ENCODE measurements at regions not wholly inside any gene's neighbourhood (a gene's known extent, or its start where the extent isn't known, plus 50 kb on each side); places are given as distances from the start of the nearest gene placed in this dataset.

DNA sequence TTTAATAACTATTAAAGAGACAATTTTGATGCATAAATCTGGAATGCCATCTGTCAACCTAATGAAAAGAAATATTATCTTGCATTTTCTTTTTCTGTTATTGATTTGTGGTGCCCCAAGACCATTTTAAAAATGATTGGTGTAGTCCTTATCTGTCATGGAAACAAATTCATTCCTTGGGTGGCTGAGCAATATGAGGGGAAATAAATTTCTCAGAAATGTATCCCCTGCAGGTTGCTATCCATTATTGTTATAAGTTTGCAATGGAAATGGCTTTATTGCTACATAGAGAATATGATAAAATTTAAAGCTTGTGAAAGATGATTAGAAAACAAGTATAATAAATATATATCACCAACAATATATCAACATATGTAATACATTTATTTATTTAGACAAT, 607.0 kb downstream of the DNAJB9 start:
- no peak for DNase-seq

DNA sequence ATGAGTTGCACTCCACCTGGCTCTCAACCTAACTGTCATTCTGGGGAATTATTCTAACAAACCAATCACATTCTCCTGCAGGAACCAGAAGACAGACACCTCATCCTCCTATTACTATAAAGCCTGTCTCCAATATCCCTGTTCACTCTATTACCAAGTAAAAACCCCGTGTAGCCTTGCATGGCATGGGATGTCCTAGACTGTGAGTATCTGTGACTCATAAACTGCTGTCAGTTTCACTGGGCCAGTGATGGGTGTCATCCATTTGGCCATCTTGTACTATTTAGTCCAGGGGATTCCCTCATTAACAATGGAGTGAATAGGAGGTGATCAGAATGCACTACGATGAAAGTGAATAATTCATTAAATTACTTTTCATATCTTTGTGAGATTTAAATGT, 608.7 kb downstream of the DNAJB9 start:
- DNase-seq: no peak

DNA sequence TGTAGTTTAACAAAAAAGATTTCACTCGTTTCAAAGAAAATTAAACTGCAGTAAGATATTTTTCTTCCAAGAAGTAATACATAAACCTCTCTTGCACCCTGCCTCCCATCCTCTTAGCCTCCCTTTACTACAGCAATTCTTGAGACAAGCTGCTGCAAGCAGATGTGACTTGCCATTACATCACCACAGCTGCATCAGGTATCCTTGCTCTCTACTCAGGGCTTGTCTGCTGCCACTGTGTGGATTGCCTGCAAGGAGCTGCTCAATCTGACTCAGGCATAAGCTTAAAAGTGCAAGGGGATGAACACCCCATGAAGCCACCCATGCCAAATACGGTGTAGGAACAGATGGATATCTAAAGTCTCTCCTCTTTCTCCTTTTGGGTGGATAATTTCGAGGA, 609.9 kb downstream of the DNAJB9 start:
- no peak for DNase-seq

DNA sequence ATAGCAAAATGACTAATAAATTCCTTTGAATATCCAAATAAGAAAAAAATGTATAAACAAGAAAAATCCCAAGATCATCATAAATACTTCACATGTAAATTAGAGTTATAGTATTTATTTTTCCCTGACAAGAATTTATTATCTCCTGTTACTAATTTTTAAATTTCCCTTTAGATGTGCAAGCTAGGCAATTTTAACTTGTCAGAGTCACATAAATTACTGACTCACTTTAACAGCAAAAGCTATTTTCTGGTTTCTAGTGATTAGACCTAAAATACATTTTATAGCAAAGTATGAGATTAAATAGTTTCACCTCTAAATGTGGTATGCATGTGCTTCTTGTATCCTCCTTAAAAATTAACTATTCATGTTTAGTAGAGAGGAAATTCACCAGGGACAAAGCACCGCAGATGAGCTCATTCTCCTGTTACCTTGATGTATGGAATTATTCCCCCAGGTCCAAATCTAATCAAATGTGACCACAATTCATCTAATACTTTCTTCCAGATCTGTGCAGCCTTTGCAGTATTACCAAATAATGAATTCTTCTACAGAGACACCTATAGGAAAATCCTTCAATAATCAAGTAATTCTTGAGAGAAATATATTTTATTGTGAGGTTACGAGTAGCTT, 621.2 kb downstream of the DNAJB9 start:
- DNase-seq: no peak

DNA sequence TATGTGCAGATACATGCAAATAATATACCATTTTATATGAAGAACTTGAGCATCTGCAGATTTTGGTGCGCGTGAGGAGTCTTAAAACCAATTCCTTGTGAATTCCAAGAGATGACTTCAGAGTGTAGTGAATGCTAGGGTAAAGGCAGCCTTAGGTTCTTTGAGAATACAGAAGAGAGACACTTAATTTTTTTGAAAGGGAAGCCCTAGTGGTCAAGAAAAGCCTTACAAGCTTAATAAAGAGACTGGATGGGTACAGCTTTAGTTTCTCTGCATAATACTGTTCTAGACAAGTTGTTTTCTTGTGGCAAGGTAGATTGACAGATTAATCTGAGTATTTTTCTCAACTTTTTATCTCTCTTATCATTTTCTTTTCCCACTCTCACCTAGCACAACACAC, 636.5 kb downstream of the DNAJB9 start:
- DNase-seq: no peak

DNA sequence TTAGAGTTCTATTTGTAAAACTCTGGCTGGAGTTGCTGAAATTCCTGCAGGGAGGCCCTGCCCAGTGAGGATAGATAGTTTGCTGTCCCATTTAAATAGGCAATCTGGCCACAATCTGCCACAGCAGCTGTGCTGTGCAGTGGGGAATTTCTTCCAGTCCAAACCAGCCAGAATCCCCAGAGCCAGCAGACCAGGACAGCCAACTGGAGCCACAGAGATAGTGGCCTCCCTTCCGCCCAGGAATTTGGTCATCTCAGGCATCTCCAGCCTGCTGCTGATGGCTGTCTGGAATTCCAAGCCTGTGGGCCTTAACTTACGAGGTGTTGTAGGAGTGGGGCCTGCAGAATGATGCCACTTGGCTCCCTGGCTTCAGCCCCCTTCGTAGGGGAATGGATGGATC, 643.4 kb downstream of the DNAJB9 start:
- DNase-seq: no peak

DNA sequence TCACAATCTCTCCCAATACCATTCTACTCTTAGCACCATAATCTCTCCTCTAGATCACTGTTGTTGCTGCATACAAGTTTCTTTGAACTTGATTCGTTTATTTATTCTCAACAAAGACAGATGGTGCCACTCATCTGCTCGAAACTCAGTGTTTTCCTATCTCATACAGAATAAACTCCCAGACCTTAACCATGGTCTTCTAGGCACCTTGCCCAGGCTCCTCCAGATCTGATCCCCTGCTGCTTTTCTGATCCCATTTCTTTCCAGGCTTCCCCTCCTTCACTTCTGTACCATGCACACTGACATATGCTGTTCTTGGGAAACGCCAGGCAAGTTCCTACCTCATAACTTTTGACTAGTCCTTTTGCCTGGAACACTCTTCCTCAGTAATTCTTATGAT, 645.7 kb downstream of the DNAJB9 start:
- no peak for DNase-seq

DNA sequence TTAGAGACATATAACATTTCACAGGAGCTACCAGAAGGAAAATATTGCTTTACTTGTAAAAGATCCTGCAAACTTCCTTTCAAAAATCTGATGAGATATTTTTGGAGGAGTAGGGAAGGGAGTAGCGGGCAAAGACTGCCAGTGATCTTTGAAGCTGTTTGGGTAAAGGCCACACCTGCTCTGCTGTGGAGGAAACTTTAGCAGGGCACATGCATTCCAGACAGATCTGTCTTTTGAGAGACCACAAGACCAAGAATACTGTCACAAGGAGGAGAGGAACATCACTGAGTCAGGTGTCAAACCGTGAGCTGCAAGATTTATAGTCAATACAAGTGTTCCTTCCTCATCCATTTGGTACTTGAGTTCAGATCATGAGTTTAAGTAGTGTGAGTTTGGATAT, 654.4 kb downstream of the DNAJB9 start:
- no peak for DNase-seq

DNA sequence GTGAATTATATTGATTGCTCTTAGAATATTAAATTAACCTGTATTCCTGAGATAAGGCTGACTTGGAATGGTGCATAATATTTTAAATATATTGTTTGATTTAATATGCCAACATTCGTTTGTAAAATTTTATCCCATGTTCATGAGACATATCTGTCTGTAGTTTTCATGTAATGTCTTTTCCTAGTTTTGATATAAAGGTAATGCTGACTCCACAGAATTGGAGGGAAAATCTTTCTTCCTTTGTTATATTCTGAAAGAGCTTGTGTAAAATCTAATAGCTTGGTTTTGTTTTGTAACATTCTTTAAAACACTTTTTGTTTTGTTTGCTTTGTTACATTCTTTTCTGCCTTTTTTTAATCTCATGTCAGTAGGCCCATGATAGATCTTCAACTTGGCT, 657.0 kb downstream of the DNAJB9 start:
- DNase-seq: no peak

DNA sequence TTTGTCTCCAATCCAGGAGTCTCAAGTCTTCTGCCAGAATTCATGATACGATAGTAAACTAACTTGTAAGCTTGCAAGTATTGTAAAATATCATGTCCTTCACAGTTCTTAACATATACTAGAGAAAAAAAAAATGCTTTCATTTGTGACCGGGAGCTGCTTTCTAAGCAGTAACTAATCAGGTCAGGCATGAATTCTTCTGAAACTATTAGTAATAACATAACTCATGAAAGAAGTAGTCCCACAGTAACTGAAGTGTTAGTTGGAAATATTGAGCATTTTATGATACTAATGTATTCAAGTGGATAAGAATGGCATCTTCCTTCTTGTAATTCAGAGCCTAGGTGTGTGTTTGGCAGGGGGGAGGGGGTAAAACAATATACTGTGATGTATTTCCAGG, 665.6 kb downstream of the DNAJB9 start:
- no peak for DNase-seq

DNA sequence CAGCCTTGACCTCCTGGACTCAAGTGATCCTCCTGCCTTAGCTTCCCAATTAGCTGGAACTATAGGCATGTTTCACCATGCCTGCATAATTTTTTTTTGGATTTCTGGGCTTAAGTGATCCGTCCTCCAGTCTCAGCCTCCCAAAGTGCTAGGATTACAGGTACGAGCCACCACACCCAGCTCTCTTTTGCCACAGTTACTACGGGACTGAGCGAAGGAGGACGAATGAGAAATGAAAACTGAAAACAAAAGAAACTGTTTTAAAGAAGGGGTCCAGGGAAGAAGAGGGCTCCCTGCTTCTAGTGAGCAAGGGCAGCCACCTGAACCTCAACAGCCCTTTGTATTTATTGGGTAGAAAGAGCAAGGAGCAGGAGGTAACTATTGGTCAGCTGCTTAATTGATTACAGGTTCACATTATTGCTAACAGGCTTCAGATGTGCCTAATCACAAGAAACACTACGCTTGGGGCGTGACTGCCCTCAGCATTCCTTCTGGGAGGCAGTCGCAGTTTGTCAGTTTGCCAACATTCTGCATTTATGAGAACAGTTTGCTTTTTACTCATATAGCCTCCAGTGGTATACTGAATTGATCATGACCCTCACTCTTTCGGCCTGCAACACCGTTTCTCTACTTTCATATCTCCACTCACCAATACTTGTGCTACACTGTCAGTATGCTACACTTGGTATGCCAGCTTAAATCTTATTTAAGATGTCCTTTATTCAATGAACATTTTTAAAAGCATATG, 676.8 kb downstream of the DNAJB9 start:
- DNase-seq: no peak

DNA sequence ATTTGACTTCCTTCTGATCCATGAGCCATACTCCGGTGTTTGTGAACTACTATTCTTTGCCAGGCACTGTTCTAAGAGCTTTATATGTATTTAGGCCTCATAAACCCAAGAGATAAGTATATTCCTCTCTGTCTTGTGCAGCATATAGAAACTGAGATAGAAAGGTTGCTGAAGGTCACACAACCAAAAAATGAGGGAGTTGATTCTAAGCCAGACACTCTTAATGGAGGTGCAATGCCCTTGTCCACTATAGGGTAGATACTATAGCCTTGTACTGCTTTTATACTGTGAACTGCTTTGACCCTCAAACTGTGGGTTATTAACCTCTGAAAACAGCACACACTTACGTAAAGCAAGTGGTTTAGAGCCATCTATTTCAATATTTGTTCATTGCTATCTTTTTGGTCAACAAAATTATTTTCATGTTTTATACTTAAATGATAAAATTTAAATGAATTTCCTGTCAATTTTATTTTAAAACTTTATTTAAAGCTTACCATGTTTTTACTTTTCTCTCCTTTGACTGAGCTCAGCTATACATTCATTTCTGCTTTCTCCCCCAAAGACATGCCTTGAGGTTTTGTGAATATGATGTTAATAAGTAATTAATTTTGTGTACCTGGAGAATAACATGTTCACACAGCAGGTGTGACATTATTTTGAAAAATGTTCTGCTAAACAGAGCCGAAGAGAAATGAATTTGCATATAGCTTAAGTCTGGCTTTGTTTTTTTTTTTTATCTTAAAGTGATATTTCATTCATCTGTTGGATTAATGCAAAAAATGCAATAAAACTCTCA, 687.3 kb downstream of the DNAJB9 start:
- DNase-seq: no peak

DNA sequence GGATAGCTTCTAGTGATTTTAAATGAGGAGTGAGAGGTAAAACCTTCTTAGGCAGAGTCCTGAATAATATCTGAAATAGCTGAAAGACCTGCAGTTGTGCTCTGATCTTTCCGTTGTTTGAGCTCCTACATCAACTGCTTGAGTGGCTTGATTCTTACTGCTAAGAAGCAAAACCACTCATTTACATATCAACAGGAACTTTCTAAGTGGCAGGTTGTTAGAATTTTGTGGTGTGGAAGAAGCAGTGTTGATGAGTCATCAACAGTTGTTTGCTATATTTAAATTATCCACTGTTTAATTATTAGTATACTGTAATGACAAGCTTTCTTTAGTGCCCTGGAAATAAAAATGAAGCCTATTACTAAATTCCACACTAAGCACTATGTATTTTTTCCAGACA, 689.5 kb downstream of the DNAJB9 start:
- no peak for DNase-seq

DNA sequence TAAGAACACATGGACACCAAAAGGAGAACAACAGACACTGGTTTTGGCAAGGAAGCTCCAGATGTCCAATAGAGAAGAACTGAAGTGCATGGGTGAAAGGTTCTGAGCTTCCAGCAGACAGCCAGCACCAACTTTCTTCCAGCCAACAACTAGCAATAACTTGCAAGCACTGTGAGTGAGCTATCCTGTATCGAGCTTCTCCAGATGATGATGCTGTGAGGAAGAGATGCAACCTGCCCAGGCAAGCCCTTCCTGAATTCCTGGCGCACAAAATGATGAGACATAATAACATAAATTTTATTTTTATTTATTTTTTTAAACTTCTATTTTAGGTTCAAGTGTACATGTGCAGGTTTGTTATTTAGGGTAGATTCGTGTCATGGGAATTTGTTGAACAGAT, 692.1 kb downstream of the DNAJB9 start:
- no peak for DNase-seq

DNA sequence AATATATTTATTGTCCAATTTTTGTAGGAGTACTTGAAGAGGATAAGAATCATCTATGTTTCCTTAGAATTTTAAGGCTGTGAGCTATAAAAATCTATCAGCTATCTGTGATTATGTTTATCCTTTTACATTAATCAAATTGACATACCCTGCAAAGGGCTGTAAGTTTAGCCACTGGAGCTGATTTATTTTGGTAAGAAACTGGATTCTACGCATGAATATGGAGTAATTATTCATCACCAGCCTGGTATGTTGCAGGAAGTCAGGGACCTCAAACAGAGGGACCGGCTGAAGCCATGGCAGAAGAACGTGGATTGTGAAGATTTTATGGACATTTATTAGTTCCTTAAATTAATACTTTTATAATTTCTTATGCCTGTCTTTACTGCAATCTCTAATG, 696.9 kb downstream of the DNAJB9 start:
- DNase-seq: no peak

DNA sequence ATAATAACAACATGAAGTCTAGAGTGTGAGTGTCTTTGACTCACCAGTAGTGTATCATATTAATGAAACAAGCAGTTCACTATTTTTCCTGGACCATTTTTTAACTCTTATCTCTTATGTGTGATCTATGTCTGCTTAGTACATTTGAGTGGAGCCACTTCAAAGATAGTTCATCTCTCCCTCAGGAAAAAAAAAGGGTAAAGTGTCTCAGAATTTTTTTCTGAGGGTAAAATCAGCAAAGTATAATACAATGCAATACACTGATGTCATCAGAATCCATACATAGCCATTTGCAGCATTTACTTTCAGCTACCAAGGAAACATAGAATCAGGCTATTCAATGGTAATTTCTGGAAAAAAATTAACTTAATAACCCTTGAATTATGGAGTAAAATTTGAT, 706.7 kb downstream of the DNAJB9 start:
- no peak for DNase-seq

DNA sequence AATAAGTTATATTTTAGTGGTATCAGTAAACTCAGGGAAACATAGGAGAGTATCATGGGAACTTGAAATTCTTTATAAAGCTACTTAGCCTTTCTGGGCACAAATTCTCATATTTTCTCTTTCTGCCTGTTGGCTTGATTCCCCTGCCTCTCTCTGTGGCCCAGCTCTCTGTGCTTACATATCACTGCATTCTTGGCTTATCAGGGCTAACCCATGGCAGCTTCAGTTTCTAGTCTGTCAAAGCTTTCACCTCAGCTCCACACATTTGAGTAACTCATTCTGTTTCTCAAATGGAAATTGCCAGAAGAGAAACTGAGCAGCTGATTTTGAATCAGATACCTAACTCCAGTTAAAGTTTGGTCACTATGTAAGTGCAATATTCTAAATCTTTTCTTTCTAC, 713.1 kb downstream of the DNAJB9 start:
- no peak for DNase-seq

DNA sequence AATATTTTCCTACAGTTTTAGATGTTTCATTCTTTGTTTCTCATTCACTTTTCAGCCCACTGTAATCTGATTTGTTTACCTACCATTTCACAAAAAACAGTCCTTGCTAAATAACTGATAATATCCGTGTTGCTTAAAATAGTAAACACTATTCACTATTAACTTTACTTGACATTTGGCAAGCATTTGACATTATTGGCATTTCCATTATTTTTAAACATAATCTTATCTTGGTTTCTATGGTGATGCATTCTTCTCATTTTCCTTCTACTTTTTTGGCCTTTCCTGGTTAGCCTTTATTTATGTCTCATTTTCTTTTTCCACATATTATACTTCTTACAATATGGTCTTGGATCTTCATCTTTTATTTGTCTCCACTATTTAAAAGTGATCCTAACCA, 715.3 kb downstream of the DNAJB9 start:
- DNase-seq: no peak

DNA sequence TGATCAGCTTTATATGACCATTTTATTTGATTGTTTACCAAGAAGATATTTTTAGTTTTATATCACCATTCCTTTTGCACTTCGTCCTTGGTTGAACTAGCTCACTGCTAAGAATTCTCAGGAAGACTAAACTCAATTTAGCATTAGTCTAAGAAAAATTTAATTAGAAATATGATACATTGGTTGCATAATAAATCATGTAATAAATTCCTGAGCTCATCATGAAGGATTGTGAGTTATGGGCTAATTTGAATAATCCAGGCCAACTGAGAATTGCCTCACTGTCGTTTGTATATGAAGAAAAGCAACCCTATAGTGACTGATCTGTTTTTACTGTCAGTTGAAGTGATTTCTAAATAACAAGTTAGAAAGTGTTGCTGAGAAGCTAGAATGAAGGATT, 725.5 kb downstream of the DNAJB9 start:
- no peak for DNase-seq

DNA sequence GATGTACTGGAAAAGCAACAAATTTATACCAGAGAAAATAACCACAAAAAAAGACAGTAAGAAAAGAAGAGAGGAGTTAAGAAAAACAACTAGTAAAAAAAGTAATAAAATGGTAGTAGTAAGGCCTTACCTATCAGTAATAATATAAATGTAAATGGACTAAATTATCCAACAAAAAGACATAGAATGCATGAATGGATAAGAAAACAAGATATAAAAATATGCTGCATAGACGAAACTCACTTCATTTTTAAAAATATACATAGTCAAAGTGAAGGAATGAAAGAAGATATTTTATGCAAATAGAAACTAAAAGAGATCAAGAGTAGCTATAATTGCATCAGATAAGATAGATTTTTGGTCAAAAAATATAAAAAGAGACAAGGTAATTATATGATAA, 739.1 kb downstream of the DNAJB9 start:
- DNase-seq: no peak

DNA sequence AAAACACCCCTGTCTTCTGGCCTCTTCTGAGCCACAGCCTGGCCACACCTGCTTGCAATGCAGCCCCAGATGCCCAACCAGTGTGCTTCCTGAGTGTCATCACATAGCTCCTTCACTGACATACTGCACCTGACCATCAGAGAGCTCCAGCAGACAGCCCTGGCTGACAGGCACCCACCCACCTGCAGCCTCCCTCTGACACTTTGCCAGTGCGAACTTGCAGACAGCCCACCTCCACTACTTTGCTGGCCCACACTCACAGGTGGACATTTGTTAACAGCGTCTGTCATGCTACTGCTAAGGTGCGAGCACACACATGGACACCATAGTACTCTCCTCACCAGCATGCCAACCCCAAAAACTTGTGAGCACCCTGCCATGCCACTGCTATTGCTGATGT, 740.1 kb downstream of the DNAJB9 start:
- DNase-seq: no peak

DNA sequence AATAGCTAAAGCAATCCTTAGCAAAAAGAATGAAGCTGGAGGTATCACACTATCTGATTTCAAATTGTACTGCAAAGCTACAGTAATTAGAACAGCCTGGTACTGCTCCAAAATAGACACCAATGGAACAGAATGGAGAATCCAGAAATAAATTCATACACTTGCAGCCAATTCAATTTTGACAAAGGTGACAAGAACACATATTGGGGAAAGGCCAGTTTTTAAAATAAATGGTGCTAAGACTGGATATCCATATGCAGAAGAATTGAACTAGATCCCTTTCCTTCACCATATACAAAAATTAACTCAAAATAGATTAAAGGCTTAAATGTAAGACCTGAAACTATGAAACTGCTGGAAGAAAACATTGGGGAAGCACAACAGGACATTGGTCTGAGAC, 748.5 kb downstream of the DNAJB9 start:
- no peak for DNase-seq

DNA sequence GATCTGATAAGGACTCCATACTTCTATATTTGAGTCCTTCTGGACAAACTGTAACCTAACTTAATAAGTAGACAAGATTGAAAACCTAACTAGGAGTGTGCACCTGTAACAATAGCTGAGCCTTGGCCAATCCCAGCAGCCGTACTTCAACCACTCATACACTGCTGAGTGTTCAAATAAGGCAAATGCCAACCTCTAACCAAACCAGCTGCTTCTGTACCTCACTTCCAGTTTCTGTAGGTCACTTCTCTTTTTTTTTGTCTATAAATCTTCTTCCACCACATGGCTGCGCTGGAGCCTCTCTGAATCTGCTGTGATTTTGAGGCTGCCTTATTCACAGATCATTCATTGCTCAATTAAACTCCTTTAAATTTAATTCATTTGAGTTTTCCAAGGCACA, 753.2 kb downstream of the DNAJB9 start:
- DNase-seq: no peak

DNA sequence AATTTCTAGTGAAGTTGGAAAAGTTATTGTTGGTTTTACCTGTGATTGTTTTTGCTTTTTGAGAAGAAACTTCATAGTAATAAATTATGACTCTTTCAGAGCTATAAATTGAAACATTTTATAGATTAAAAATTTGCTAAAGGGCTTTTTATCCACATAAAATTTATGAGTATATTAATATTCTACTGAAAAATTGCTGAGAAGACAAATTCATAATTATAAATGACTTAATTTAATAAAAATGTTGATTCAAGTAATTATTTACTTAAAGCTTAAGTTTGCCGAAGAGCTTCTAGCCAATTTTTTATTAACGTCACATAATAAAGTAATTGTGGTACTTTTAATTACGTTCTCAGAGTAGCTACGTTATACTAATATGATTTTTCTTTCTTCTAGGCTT, 761.7 kb downstream of the DNAJB9 start:
- no peak for DNase-seq

Data from activated naive CD4-positive, alpha-beta T cell treated with anti-CD3 and anti-CD28 coated beads, Interleukin-2, amount 50 U/mL, for 16 hours (primary cell).